RWPE1 (cell line): ENCODE measurements at regions not wholly inside any gene's neighbourhood (a gene's known extent, or its start where the extent isn't known, plus 50 kb on each side); places are given as distances from the start of the nearest gene placed in this dataset.
"Not testable (repeated sequence)": the region's sequence is repeated elsewhere in the genome, so short reads cannot be mapped to it uniquely, and the experiment has no call there.

Source experiments
- CTCF ChIA-PET: fragments of 350-600 bp; sonication (Branson Sonifier 250); formaldehyde crosslinking; extraction: SDS; loops from one replicate; lab custom pipeline; 2021; lab: Yijun Ruan, JAX
- POLR2A ChIA-PET: fragments of 400-600 bp; formaldehyde crosslinking; extraction: SDS; loops from one replicate; lab custom pipeline; 2020; ENCODE audit warnings: antibody characterized with exemption; ENCODE audit not compliant: low non-redundant PET; lab: Yijun Ruan, JAX
- DNase-seq: peaks from one replicate; pipeline ENCODE4 v3.0.0; 2012; ENCODE audit warnings: low spot score
- H3K27ac ChIP-seq: fragments of 450-650 bp; 2 replicates; pipeline ENCODE4 v1.5.1; 2017
- TF ChIP-seq, protein P1 (sequence below): fragments of 450-650 bp; conservative IDR thresholded peaks from 2 replicates; pipeline ENCODE4 v1.5.1; 2017; ENCODE audit warnings: low read depth, mild to moderate bottlenecking

DNA sequence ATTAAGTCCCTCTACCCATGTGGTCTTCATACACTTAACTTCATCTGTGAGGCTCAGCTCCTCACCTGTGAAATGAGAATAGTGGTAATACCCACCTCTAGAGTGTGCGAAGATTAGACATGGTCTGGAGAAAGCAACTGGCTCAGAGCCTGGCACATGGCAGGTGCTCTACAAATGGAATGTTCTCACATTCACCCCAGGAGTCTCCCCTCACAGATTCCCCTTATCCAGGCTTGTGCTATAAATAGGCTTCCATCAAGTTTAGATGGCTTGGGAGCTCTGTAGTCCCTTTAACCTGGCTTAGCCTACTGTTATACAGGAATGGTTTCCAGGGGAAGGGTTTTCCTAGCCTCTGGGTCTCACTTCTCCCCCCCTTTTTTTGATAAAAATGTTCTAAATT is 455.9 kb downstream of the RNF144A start:
- CTCF ChIA-PET, result no interaction called here
- POLR2A ChIA-PET, result no interaction called here
- TF ChIP-seq, protein P1, sequence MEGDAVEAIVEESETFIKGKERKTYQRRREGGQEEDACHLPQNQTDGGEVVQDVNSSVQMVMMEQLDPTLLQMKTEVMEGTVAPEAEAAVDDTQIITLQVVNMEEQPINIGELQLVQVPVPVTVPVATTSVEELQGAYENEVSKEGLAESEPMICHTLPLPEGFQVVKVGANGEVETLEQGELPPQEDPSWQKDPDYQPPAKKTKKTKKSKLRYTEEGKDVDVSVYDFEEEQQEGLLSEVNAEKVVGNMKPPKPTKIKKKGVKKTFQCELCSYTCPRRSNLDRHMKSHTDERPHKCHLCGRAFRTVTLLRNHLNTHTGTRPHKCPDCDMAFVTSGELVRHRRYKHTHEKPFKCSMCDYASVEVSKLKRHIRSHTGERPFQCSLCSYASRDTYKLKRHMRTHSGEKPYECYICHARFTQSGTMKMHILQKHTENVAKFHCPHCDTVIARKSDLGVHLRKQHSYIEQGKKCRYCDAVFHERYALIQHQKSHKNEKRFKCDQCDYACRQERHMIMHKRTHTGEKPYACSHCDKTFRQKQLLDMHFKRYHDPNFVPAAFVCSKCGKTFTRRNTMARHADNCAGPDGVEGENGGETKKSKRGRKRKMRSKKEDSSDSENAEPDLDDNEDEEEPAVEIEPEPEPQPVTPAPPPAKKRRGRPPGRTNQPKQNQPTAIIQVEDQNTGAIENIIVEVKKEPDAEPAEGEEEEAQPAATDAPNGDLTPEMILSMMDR, result no peak
- H3K27ac ChIP-seq, result no peak overlapping the region
- DNase-seq, result no peak

DNA sequence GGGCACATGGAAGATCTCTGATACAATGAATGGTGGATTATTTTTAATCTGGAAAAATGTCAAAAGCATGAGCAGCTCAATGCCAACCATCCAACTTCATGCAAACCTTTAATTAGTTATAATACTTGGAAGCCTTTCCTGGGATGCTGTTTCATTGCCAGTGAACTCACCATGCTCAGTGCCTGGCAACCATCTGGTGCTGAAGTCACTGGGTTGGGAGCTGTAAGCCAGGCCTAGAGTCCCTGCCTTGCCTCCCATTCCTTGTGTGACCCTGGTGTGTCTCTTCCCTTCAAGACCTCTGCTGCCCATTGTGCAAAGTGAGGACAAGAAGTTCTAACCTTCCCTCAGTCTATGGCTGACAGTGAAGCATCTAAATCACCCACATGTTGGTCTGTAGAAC is 458.7 kb downstream of the RNF144A start:
- H3K27ac ChIP-seq, result no peak overlapping the region
- ChIA-PET POLR2A (no interaction called here), CTCF (no interaction called here)
- no peak for DNase-seq
- TF ChIP-seq, protein P1, result no peak

DNA sequence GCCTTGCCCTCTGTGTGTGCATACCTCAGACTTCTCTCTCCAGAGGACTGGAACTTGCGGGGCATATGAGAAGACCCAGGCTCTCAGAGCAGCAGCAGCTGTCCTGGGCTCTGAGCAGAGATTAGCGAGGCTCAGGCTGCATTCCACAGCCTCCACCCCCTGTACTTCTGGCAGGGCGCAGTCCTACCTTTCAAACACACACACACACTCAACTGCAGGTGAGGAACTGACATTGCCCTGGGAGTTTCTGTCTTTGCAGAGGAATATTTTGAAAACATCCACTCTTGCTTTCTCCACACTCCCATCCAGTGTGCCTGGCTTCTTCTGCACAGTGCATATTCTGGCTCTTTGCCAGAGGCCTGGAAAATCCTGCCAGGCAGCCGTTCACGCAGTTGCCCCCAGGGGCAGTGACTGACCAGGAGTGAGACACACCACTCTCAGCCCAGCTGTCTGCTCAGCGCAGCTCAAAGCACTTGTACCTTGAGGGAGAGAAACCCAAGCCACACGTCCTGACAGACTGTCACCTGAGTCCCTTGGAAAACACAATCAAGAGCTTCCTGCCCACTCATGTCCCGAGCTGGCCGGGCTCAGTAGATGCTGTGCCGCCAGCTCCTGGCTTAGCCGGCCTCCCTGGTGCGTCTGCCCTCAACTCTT is 460.8 kb downstream of the RNF144A start:
- peak; percentile 21 for DNase-seq
- TF ChIP-seq, protein P1, result no peak
- ChIA-PET CTCF (interaction anchor here (0.5 kb wide), 1 partner anchor 11 kb away, joined by 5 read pairs; no protein-coding TSS in a partner anchor), POLR2A (no interaction called here)
- no peak overlapping the region for H3K27ac ChIP-seq

DNA sequence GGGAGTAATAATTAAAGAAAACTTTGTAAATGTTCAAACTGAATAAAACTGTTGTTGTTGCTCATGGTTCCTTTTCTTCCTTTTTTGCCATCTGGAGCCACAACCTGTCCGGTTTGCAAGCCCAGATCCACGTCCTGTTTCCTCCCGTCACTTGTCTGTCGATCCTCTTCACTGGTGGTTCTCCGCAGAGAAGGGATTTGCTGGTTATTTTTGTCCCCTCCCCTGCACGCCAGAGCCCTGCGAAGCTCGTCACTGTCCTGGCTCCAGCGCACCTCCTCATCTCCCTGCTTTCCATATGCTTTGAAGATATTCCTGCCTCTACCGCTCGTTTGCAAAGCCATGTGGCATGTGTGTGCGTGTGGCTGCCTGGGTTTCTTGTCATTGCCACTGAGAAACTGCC is 461.4 kb downstream of the RNF144A start:
- POLR2A ChIA-PET, result no interaction called here
- H3K27ac ChIP-seq, result no peak overlapping the region
- CTCF ChIA-PET, result no interaction called here
- no peak for DNase-seq
- TF ChIP-seq, protein P1, result no peak

DNA sequence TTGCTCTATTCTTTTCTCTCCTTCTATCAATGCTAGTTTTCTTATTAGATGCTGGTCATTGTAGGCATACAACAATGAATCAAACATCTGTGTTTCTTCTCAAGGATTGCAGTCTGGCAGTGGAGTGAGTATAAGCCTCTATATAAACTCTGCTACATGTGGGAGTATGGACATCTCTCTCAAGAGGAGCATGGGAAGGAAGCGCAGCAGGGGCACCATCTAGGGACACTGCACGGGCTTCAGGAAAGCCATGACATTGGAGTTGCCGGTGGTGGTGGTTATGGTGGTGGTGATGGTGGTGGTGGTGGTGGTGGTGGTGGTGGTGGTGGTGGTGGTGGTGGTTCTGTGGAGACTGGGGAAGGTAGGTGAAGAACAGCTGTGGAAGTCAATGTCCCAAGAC is 462.6 kb downstream of the RNF144A start:
- TF ChIP-seq, protein P1, result no peak
- CTCF ChIA-PET, result no interaction called here
- DNase-seq, result no peak
- POLR2A ChIA-PET, result no interaction called here
- no peak overlapping the region for H3K27ac ChIP-seq

DNA sequence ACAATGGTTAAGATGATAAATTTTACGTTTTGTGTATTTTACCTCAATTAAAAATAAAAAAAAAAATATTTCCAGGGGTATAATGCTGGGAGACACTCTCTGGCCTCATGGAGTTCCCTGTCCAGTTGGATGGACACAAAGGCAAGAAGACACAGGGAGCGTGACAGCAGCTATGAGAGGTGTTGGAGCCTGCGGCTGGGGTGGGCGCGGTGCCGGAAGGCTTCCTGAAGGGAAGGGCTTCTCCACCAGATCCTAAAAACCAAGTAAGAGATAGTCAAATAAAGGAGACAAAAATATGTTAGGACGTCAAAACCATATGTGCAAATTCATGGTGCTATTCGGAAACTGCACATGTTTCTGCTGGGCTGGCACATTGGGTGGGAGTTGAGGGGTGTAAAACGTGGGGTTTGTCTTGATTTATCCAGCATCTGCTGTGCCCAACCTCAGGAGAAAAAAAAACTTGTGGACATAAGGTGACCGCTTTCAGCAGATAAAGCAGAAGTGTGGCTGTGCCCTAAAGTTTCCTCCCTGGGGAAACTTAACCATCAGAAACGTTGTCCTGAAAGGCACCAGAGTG is 467.6 kb downstream of the RNF144A start:
- CTCF ChIA-PET, result no interaction called here
- H3K27ac ChIP-seq, result no peak overlapping the region
- no peak for DNase-seq
- TF ChIP-seq, protein P1, result no peak
- POLR2A ChIA-PET, result no interaction called here

DNA sequence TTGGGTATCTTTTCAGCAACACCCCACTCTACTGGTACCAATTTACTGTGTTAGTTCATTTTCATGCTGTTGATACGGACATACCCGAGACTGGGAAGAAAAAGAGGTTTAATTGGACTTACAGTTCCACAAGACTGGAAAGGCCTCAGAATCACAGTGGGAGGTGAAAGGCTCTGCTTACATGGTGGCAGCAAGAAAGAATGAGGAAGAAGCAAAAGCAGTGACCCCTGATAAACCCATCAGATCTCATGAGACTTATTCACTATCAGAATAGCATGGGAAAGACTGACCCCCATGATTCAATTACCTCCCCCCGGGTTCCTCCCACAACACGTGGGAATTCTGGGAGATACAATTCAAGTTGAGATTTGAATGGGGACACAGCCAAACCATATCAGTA is 473.1 kb downstream of the RNF144A start:
- POLR2A ChIA-PET, CTCF ChIA-PET, H3K27ac ChIP-seq, DNase-seq: not testable (repeated sequence)
